ENCODE measurements at regions not wholly inside any gene's neighbourhood (a gene's known extent, or its start where the extent isn't known, plus 50 kb on each side); places are given as distances from the start of the nearest gene placed in this dataset.

DNA sequence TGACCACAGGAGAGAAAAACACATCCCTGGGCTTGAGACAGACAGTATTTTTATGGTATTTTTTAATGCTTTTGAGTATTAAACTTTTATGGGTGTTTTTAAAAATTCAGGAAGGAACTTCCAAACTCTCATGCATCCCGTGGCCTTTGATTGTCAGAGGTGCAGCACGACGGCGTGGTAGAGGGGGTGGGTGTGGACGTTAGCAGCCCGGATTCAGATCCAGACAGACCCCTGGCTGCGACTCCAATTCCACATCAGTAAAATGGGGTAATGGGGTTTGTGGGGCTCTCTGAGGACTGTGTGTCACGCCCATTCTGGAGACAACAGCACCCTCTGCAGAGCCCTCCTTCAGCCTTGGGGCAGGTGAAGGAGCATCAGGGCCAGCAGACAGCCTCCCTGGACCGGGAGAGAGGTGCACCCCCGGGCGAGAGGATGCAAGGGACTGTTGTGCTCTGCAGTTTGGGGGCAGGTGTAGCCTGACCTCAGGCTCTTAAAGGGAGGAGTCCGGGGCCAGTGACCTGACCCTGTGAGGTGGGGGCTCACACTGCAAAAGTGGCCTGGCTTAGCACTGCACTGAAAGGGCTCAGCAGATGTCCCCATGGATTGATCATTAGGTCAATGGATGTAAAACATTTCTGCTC is 1024.3 kb downstream of the TBC1D22A start:
- H3K4me3 ChIP-seq (ENCODE audit: low read depth, low read length) = no peak overlapping the region
- TF ChIP-seq, protein P1, sequence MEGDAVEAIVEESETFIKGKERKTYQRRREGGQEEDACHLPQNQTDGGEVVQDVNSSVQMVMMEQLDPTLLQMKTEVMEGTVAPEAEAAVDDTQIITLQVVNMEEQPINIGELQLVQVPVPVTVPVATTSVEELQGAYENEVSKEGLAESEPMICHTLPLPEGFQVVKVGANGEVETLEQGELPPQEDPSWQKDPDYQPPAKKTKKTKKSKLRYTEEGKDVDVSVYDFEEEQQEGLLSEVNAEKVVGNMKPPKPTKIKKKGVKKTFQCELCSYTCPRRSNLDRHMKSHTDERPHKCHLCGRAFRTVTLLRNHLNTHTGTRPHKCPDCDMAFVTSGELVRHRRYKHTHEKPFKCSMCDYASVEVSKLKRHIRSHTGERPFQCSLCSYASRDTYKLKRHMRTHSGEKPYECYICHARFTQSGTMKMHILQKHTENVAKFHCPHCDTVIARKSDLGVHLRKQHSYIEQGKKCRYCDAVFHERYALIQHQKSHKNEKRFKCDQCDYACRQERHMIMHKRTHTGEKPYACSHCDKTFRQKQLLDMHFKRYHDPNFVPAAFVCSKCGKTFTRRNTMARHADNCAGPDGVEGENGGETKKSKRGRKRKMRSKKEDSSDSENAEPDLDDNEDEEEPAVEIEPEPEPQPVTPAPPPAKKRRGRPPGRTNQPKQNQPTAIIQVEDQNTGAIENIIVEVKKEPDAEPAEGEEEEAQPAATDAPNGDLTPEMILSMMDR (IDR thresholded peaks at IDR 0.05; ENCODE audit: low read depth, low read length, missing control alignments) = no peak

DNA sequence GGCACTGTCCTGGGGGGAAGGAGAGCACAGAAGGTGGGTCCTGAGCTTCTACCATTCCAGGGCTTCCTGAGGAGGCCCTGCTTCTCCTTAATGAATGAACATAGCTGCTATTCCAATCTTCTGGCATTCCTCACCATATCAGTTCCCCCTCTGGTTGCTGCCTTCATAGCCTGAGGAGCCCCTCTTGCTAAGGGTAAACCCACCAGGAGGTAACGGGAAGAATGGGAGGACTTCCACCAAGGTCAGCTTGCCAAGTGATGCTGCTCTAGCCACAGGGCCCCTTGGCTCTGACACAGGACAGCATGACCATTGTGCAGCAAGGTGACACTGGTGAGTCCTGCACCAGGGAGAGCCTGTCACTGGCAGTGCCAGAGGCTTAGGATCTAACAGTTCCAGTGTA is 1022.5 kb downstream of the TBC1D22A start:
- no peak overlapping the region for H3K4me3 ChIP-seq (ENCODE audit: low read depth, low read length)
- TF ChIP-seq, protein P1 (IDR thresholded peaks at IDR 0.05; ENCODE audit: low read depth, low read length, missing control alignments) = no peak
- DNase-seq (ENCODE audit: low read depth) = no peak

More for the DNA sequence above, 1024.3 kb downstream of the TBC1D22A start:
- no peak for DNase-seq (ENCODE audit: low read depth)

DNA sequence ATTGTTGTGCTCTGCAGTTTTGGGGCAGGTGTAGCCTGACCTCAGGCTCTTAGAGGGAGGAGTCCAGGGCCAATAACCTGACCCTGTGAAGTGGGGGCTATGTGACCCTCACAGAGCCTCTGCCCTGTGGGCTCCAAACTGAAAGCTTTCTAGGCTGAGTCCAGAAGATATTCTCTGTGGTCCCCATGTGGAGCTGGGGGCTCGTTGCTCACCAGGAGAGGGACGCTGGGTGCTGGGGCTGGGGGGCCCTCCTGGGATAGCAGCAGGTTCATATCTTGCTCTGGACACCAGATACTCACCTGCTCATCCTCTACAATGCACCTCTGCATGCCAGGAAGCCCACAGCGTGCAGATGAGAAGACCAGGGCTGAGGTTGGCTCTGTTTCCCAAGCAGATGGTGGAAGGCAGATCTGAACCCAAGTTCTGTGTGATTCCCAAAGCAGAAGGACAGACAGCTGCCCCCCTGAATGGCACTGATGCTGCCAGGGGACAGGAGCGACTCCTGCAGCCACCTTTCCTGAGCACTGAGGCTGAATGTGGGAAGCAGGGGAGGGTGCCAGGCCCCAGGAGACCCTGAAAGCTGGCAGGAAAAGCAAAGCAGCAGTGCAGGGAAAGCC is 1022.0 kb downstream of the TBC1D22A start:
- DNase-seq (ENCODE audit: low read depth) = no peak
- TF ChIP-seq, protein P1 (IDR thresholded peaks at IDR 0.05; ENCODE audit: low read depth, low read length, missing control alignments) = no peak
- H3K4me3 ChIP-seq (ENCODE audit: low read depth, low read length) = no peak overlapping the region

DNA sequence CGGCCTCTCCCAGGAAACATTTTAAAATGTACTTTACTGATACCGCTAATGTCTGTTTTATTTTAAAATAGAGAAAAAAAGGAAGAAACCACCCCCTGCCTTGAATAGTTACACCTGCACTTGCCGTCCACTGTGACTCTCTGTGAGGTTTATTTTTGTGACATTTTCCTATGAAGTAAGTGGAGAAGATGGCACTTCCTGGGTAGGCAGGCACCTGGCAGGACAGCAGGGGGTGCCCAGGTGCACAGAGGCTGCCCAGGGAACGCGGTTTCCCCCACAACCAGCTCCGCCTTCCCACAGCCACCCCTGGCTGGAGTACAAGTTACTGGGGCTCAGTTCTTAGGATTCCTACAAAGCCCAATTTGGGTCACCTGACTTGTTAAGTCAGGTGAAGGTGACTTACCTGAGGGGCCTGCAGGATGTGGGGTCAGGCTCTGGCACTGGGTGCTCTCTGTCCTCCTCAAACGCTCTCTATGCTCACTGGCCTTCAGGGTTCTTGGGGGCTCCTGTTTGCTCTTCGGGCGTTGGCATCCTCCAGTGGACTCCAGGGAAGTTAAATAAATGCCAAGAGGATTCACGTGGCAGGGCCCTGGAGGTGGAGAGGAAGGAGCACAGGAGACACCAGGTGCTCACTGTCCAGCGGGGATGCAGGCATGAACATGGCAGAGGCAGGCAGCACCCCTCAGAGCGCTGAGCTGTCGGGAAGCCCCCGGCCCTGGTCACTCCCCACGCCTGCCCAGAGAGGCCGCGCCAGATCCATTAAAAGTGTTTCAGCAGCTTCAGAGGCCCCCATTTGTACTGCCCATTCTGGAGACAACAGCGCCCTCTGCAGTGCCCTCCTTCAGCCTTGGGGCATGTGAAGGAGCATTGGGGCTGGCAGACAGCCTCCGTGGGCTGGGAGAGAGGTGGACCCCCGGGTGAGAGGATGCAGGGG is 1021.2 kb downstream of the TBC1D22A start:
- TF ChIP-seq, protein P1 (IDR thresholded peaks at IDR 0.05; ENCODE audit: low read depth, low read length, missing control alignments) = no peak
- no peak overlapping the region for H3K4me3 ChIP-seq (ENCODE audit: low read depth, low read length)
- DNase-seq (ENCODE audit: low read depth) = no peak

DNA sequence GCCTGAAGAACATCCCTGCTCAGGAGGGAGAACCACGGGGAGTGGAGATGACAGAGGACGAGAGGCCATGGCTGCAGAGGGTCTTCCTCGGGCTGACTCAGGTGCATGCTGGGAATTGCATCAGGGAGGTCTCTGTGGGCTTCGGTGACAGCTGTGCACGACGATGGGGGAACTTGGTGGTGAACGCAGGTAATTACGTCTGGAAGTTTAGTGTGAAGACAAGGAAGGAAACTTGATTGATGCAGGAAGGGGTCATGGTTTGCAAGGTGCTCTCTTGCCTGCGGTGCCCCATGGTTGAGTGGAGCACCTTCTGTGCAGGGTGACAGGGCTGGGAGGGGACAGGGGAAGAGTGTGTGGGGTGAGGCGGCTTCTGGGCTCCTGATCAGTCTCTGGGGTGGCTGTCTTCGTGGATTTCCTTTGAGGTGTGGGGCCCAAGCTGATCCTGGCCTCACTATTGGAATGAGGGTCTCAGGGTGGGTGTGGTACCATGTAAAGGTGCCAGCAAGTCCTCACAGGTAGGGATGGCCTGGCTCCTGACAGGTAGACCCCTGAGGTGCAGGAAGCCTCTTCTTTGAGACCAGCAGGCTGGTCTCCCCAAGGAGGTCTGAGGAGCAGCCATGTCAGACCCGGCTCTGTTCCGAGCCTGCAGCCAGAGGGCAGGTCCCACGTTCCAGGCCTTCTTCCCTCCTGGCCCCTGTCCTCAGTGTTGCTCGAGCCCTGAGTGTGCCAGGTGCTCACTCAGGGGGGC is 1020.1 kb downstream of the TBC1D22A start:
- TF ChIP-seq, protein P1 (IDR thresholded peaks at IDR 0.05; ENCODE audit: low read depth, low read length, missing control alignments) = no peak
- no peak for DNase-seq (ENCODE audit: low read depth)

DNA sequence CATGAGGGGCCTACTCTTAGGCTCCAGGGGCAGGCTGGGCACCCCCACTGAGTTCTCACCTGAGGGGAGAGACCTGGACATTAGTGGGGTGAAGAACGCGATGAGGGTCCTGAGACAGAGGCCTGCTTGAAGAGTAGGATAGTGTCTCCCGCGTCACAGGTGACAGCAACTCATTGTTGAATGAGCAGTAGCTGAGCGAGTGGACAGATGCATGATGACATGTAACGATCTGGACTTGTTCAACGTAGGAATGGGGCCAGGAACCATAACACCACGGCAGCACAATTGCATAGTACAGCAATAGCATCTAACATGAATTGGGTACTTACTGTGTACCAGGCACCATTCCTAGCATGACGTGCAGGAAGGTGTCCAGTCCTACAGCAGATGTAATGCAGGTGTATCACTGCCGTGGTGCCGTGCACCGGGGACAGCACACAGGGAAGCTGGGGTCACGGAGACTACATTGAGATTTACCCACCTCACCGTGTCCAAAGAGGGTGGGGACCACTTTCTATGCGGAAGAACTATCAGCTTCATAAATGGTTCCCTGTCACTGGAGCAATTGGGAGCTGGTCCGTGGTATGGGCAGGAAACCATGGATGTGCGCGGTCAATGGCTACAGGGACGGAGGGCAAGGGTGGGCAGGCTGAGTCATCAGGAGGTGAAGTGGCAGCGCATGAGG is 1019.1 kb downstream of the TBC1D22A start:
- no peak for DNase-seq (ENCODE audit: low read depth)
- H3K4me3 ChIP-seq (ENCODE audit: low read depth, low read length) = no peak overlapping the region
- TF ChIP-seq, protein P1 (IDR thresholded peaks at IDR 0.05; ENCODE audit: low read depth, low read length, missing control alignments) = no peak

More for the DNA sequence above, 1020.1 kb downstream of the TBC1D22A start:
- no peak overlapping the region for H3K4me3 ChIP-seq (ENCODE audit: low read depth, low read length)
